ENCODE measurements at regions not wholly inside any gene's neighbourhood (a gene's known extent, or its start where the extent isn't known, plus 50 kb on each side); places are given as distances from the start of the nearest gene placed in this dataset.

- Histone ChIP-seq H3K4me2 (ENCODE audit: insufficient read depth, low read length) (no peak overlapping the region), H3K27ac (ENCODE audit: low read depth, low read length) (no peak overlapping the region), H3K4me1 (ENCODE audit: insufficient read depth, low read length) (no peaks in the 10 kb centered on the region), H3K36me3 (ENCODE audit: insufficient read depth, low read length) (no peaks in the 10 kb centered on the region), H3K4me3 (ENCODE audit: insufficient read depth, low read length) (no peak overlapping the region), H4K20me1 (ENCODE audit: insufficient read depth, low read length) (no peaks in the 10 kb centered on the region), H3K79me2 (ENCODE audit: insufficient read depth, low read length) (no peaks in the 10 kb centered on the region), H3K27me3 (ENCODE audit: insufficient read depth, low read length) (no peaks in the 10 kb centered on the region), H3K9me3 (ENCODE audit: low read depth, low read length) (no peaks in the 10 kb centered on the region), H2AFZ (ENCODE audit: low read length) (no peak overlapping the region)
- DNase-seq (ENCODE audit: insufficient read length, low spot score, missing footprints) = no peak
- TF ChIP-seq, protein P1, sequence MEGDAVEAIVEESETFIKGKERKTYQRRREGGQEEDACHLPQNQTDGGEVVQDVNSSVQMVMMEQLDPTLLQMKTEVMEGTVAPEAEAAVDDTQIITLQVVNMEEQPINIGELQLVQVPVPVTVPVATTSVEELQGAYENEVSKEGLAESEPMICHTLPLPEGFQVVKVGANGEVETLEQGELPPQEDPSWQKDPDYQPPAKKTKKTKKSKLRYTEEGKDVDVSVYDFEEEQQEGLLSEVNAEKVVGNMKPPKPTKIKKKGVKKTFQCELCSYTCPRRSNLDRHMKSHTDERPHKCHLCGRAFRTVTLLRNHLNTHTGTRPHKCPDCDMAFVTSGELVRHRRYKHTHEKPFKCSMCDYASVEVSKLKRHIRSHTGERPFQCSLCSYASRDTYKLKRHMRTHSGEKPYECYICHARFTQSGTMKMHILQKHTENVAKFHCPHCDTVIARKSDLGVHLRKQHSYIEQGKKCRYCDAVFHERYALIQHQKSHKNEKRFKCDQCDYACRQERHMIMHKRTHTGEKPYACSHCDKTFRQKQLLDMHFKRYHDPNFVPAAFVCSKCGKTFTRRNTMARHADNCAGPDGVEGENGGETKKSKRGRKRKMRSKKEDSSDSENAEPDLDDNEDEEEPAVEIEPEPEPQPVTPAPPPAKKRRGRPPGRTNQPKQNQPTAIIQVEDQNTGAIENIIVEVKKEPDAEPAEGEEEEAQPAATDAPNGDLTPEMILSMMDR (IDR thresholded peaks at IDR 0.05; ENCODE audit: extremely low read depth, low read depth, low read length) = no peak
Measured at GRCh38 chr1:4216231-4216630, 316.2 kb upstream of the C1orf174 start.

- H3K4me2 ChIP-seq (ENCODE audit: insufficient read depth, low read length) = no peak overlapping the region
- TF ChIP-seq, protein P1 (IDR thresholded peaks at IDR 0.05; ENCODE audit: extremely low read depth, low read depth, low read length) = no peak
- no peaks in the 10 kb centered on the region for H3K79me2 ChIP-seq (ENCODE audit: insufficient read depth, low read length)
- no peak for DNase-seq (ENCODE audit: insufficient read length, low spot score, missing footprints)
- H3K4me1 ChIP-seq (ENCODE audit: insufficient read depth, low read length) = no peaks in the 10 kb centered on the region
- no peak overlapping the region for H3K27ac ChIP-seq (ENCODE audit: low read depth, low read length)
- no peak overlapping the region for H2AFZ ChIP-seq (ENCODE audit: low read length)
- H4K20me1 ChIP-seq (ENCODE audit: insufficient read depth, low read length) = no peaks in the 10 kb centered on the region
- H3K36me3 ChIP-seq (ENCODE audit: insufficient read depth, low read length) = no peaks in the 10 kb centered on the region
- H3K4me3 ChIP-seq (ENCODE audit: insufficient read depth, low read length) = no peak overlapping the region
- H3K27me3 ChIP-seq (ENCODE audit: insufficient read depth, low read length) = no peaks in the 10 kb centered on the region
- H3K9me3 ChIP-seq (ENCODE audit: low read depth, low read length) = no peaks in the 10 kb centered on the region
Measured at GRCh38 chr1:4218619-4219018, 318.5 kb upstream of the C1orf174 start.

DNA sequence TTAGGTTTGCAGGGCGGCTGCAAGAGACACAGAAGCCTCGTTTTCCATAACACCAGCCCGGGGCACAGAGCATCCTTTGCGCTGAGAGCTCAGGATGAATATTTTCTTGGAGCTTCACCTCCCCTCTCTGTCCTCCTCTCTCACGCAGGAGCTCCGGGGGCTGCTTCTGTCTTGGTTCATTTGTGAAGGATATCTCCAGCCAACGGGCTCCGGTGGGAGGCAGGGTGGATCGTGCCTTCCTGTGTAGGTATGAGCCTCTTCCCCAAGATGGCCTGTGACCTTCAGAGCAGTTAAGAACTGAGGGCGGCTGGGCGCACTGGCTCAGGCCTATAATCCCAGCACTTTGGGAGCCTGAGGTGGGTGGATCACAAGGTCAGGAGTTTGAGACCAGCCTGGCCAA is 319.0 kb upstream of the C1orf174 start:
- Histone ChIP-seq H3K9me3 (ENCODE audit: low read depth, low read length) (no peaks in the 10 kb centered on the region), H2AFZ (ENCODE audit: low read length) (no peak overlapping the region), H3K79me2 (ENCODE audit: insufficient read depth, low read length) (no peaks in the 10 kb centered on the region), H3K27ac (ENCODE audit: low read depth, low read length) (no peak overlapping the region), H4K20me1 (ENCODE audit: insufficient read depth, low read length) (no peaks in the 10 kb centered on the region), H3K4me2 (ENCODE audit: insufficient read depth, low read length) (no peak overlapping the region), H3K4me1 (ENCODE audit: insufficient read depth, low read length) (no peaks in the 10 kb centered on the region), H3K36me3 (ENCODE audit: insufficient read depth, low read length) (no peaks in the 10 kb centered on the region), H3K27me3 (ENCODE audit: insufficient read depth, low read length) (no peaks in the 10 kb centered on the region), H3K4me3 (ENCODE audit: insufficient read depth, low read length) (no peak overlapping the region)
- no peak for DNase-seq (ENCODE audit: insufficient read length, low spot score, missing footprints)
- TF ChIP-seq, protein P1 (IDR thresholded peaks at IDR 0.05; ENCODE audit: extremely low read depth, low read depth, low read length) = no peak

DNA sequence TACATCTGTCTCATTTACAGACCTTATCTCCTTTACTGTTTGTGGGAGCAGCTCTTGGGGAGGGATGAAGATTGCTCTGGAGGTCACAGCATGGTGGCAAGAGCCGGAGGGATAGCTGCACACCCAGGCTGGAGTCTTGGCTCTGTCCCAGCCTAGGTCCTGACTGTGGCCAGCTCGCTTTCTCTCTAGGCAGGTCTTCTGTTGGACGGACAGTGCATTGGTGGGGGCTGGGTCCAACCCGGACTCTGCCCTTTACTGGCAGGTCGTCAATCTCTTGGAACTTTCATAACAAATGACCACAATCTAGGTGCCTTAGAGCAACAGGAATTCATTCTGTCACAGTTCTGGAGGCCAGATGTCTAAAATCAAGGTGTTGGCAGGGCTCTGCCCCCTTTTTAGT is 319.8 kb upstream of the C1orf174 start:
- no peaks in the 10 kb centered on the region for H3K36me3 ChIP-seq (ENCODE audit: insufficient read depth, low read length)
- no peaks in the 10 kb centered on the region for H3K27me3 ChIP-seq (ENCODE audit: insufficient read depth, low read length)
- no peak overlapping the region for H3K4me2 ChIP-seq (ENCODE audit: insufficient read depth, low read length)
- H3K4me1 ChIP-seq (ENCODE audit: insufficient read depth, low read length) = no peaks in the 10 kb centered on the region
- no peak overlapping the region for H3K4me3 ChIP-seq (ENCODE audit: insufficient read depth, low read length)
- H2AFZ ChIP-seq (ENCODE audit: low read length) = no peak overlapping the region
- no peaks in the 10 kb centered on the region for H3K9me3 ChIP-seq (ENCODE audit: low read depth, low read length)
- TF ChIP-seq, protein P1 (IDR thresholded peaks at IDR 0.05; ENCODE audit: extremely low read depth, low read depth, low read length) = no peak
- H4K20me1 ChIP-seq (ENCODE audit: insufficient read depth, low read length) = no peaks in the 10 kb centered on the region
- no peak overlapping the region for H3K27ac ChIP-seq (ENCODE audit: low read depth, low read length)
- no peaks in the 10 kb centered on the region for H3K79me2 ChIP-seq (ENCODE audit: insufficient read depth, low read length)
- no peak for DNase-seq (ENCODE audit: insufficient read length, low spot score, missing footprints)

Measured in osteoblast (primary cell).